Fibroblast of villous mesenchyme (primary cell): ENCODE measurements at regions not wholly inside any gene's neighbourhood (a gene's known extent, or its start where the extent isn't known, plus 50 kb on each side); places are given as distances from the start of the nearest gene placed in this dataset.
A peak's percentile ranks its signal among the peaks of the same experiment; 100 is the strongest.

Experiments used
- DNase-seq: peaks from one replicate; pipeline ENCODE4 v3.0.0-alpha.2; 2010; ENCODE audit warnings: low read depth
- H3K4me3 ChIP-seq: 2 replicates; pipeline ENCODE4 v1.5.1; 2011; ENCODE audit warnings: low read depth, mild to moderate bottlenecking, low read length
- TF ChIP-seq, protein P1 (sequence below): IDR thresholded peaks from 2 replicates; pipeline ENCODE4 v1.5.1; 2012; ENCODE audit warnings: low read depth, mild to moderate bottlenecking, low read length; ENCODE audit not compliant: insufficient read depth

DNA sequence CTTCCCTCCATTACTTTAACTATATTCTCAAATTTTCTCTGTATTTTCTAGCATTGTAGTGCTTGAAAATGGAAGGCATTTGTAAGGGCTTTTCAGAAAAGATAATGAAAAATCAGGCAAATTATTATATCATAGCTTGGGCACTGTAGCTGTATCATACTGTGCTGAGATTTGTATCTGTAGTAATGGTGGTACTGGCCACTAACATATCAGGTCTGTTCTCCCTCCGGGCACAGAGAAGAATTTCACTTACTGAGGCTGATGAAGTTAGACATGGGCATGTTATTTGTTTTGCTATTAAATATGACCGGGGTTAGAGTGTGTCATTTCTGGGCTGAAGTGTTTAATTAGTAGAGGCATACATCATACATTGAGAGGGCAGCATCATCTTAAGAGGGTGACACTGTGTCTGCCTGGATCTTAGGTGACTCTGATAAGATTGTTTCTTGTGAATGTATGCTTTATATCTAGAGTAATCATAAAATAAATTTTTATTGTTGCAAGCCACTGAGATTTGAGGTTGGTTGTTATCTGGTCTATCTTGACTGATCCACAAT, 1395.9 kb downstream of the EPHA7 start:
- no peak overlapping the region for H3K4me3 ChIP-seq
- TF ChIP-seq, protein P1, sequence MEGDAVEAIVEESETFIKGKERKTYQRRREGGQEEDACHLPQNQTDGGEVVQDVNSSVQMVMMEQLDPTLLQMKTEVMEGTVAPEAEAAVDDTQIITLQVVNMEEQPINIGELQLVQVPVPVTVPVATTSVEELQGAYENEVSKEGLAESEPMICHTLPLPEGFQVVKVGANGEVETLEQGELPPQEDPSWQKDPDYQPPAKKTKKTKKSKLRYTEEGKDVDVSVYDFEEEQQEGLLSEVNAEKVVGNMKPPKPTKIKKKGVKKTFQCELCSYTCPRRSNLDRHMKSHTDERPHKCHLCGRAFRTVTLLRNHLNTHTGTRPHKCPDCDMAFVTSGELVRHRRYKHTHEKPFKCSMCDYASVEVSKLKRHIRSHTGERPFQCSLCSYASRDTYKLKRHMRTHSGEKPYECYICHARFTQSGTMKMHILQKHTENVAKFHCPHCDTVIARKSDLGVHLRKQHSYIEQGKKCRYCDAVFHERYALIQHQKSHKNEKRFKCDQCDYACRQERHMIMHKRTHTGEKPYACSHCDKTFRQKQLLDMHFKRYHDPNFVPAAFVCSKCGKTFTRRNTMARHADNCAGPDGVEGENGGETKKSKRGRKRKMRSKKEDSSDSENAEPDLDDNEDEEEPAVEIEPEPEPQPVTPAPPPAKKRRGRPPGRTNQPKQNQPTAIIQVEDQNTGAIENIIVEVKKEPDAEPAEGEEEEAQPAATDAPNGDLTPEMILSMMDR = no peak
- DNase-seq = no peak

DNA sequence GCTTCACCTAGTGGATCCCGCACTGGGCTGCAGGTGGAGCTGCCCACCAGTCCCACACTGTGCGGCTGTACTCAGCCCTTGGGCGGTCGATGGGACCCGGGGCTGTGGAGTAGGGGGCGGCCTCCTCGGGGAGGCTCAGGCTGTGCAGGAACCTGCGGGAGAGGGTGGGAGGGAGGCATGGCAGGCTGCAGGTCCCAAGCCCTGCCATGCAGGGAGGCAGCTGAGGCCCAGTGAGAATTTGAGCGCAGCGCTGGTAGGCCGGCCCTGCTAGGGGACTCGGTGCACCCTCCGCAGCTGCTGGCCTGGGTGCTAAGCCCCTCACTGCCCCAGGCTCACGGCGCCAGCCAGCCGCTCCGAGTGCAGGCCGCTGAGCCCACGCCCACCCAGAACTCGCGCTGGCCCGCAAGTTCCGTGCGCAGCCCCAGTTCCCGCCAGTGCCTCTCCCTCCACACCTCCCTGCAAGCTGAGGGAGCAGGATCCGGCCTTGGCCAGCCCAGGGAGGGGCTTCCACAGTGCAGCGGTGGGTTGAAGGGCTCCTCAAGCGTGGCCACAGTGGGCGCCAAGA, 1407.6 kb downstream of the EPHA7 start:
- no peak for DNase-seq
- TF ChIP-seq, protein P1 = no peak
- no peak overlapping the region for H3K4me3 ChIP-seq

DNA sequence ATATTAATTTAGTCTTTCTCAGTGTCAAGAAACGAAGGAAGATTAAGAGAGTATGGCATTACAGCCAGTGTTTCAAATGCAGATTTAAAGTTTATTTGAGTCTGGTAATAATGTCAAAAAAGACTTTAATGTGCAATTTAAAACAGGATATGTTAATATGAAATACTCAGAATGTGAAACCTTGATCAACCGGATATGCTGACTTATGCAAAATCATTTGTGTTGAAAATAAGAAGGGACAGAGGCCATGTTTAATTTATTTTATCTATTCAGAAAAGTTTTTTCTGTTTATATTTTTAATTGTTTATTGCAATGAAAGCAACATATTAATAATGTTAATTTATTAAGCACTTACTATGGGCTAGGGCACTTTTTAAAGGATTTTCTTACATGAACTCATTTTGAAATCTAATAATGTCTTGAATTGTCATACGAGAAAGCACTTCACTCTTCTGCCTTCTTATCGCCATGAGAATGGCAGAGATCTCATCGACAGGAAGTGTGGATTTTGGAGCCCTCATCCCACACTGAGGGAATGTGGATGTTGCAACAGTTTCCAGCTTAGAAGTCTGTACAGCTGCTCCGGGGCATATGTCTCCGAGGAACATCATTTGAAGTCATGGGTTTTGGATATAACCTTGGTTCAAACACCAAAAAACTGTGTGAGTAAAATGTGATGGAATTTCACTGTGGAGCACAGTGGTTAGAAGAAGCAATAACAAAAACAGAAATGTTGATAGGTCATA, 1410.4 kb downstream of the EPHA7 start:
- TF ChIP-seq, protein P1 = no peak
- no peak overlapping the region for H3K4me3 ChIP-seq
- DNase-seq = peak; percentile 23

DNA sequence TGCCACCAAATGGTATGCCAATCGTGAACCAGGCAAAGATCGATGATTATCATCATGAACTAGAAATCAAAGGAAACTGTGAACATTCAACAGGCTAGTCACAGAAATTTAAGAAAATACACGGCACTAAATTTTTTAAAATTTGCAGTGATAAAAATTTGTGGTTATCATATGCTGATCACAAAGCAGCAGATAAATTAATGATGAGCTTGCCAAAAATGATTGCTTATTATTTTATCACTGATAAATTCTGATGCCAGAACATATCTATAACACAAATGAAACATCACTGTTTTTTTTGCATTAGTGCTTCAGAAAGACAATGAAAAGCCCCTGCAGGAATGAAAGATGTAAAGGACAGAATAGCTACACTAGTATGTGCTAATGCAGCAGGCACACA, 1413.2 kb upstream of the MAP3K7 start:
- TF ChIP-seq, protein P1 = no peak
- DNase-seq = no peak
- no peak overlapping the region for H3K4me3 ChIP-seq

DNA sequence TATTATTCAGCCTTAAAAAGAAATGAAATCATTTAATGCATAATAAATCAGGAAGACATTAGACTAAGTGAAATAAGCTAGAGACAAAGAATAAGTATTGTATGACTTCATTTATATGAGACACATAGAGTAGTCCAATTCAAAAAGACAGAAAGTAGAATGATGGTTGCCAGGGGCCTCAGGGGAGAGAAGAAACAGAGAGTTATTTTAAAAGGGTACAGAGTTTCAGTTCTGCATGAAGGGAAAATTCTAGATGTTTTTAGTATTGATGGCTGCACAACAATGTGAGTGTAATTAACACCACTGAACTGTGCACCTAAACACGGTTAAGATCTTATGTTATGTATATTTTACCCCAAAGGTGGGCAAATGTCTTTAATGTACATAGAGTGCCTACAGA, 1407.9 kb upstream of the MAP3K7 start:
- no peak for DNase-seq
- H3K4me3 ChIP-seq = no peak overlapping the region
- TF ChIP-seq, protein P1 = no peak

DNA sequence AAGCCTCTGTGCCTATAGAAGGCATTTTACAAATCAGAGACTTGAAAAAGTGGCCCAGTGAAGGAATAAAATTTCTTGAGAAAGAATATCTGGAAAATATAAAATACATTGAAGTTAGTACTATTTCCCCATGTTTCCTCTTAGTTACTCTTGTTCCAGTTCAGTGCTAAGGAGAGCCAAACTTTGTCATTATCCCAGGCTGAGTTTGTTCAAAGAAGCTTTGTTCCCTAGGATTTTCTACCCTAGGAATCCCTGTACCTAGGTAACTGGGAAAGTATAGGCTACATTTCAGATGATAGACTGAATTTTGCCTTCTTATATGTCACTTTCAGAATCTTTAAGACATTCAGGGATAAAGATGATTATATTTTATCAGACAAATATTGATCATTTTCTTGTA, 1395.7 kb upstream of the MAP3K7 start:
- TF ChIP-seq, protein P1 = no peak
- no peak for DNase-seq
- H3K4me3 ChIP-seq = no peak overlapping the region
